GM21737 (cell line): ENCODE measurements at regions not wholly inside any gene's neighbourhood (a gene's known extent, or its start where the extent isn't known, plus 50 kb on each side); places are given as distances from the start of the nearest gene placed in this dataset.

Source experiments
- ATAC-seq: cut with Tn5 transposase; IDR thresholded peaks from one replicate; pipeline ENCODE4 v1.9.1; 2021; ENCODE audit warnings: mild to moderate bottlenecking, moderate library complexity; ENCODE audit not compliant: unreplicated experiment

DNA sequence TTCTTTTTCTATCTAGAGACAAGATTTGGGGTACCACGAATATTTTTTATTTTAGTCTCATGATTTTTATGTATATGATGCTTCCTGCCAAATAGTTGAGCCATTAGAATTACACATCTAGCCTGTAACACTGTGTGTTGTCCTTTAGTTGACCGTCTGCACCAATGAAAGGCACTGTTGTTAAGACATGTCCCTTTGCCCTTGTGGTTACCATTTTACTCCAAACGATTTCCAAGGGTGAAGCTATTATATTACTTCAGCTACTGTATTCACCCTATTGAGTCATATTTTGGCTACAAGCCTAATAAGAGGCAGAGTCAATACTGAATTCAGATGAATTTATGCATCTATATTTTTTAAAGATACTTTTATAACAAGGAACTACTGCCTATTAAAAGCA is 207.6 kb downstream of the CETN3 start:
- ATAC-seq: no peak

- ATAC-seq: no peak
These were observed 216.3 kb downstream of the CETN3 start for GRCh38 chr5:90193185-90193822.

GRCh38 chr5:90191352-90192045 is 218.1 kb downstream of the CETN3 start:
- no peak for ATAC-seq

DNA sequence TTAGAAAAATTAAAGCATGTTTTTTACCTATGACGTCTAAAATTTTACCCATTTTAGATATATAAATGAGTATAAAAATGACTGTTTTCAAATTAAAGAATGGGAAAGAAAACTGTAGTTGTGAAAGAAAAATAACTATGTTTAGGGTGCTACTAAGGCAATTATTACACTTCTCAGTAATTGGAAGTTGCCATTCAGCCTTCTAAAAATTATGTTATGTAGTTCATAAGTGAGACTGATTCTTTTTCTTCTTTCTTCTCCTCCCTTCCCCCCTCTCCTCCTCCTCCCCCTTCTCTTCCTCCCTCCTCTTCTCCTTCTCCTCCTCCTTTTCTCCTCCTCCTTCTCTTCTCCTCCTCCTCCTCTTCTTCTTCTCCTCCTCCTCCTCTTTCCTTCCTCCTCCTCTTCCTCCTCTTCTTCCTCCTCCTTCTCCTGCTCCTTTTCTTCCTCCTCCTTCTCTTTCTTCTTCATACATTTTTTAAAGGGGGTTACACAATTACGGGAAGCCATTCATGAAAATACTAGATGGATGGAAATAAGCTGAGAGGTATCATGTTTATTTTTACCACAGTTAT is 223.6 kb downstream of the CETN3 start:
- no peak for ATAC-seq

DNA sequence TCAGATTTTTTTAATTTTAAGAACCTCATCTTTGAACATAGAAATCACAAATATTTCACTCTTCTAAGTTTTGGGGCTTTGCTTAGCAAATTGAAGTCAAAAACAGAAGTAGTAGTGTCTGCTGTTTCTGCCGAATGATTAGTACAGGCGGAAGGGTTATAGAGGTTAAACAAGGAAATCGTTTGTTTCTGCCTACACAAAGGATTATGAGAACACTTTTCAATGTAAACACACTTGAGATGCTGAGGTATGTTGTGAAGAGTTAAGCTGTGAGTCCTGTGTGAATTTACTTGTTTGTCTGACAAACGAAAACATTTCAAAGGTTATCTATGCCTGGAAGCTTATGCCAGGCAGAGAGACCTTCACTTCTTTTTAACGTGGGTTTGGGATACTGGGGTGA is 224.8 kb downstream of the CETN3 start:
- ATAC-seq: no peak

- ATAC-seq: no peak
These were observed 226.8 kb downstream of the CETN3 start for GRCh38 chr5:90182726-90183125.

GRCh38 chr5:90174236-90174635 is 235.3 kb downstream of the CETN3 start:
- no peak for ATAC-seq

GRCh38 chr5:90173299-90174030 is 236.1 kb downstream of the CETN3 start:
- ATAC-seq: no peak

- ATAC-seq: no peak
These were observed 238.1 kb downstream of the CETN3 start for GRCh38 chr5:90171466-90171865.

- no peak for ATAC-seq
These were observed 239.3 kb downstream of the CETN3 start for GRCh38 chr5:90170261-90170660.

GRCh38 chr5:90169078-90169477 is 240.5 kb downstream of the CETN3 start:
- no peak for ATAC-seq

- ATAC-seq: no peak
These were observed 241.2 kb downstream of the CETN3 start for GRCh38 chr5:90168399-90168798.

DNA sequence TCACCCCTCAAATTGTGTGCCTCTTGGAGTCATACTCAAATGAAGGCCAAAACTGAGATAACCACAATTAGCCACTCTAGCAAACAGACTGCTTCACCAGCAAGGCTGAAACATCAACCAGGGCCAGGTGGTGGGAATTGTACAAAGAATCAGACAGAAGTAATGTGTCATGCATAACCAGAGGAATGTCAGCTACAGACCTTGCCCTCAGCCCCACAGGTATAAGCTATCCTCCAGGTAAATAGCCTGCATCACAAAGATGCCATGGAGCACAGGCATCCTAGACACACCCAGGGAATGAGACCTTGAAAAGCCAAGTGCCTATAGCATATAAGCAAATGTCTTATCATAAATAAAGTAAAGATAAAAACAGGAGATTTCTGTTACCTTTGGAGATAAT is 242.7 kb downstream of the CETN3 start:
- no peak for ATAC-seq

GRCh38 chr5:90162324-90162723 is 247.2 kb downstream of the CETN3 start:
- no peak for ATAC-seq

GRCh38 chr5:90161414-90161813 is 248.1 kb downstream of the CETN3 start:
- no peak for ATAC-seq

DNA sequence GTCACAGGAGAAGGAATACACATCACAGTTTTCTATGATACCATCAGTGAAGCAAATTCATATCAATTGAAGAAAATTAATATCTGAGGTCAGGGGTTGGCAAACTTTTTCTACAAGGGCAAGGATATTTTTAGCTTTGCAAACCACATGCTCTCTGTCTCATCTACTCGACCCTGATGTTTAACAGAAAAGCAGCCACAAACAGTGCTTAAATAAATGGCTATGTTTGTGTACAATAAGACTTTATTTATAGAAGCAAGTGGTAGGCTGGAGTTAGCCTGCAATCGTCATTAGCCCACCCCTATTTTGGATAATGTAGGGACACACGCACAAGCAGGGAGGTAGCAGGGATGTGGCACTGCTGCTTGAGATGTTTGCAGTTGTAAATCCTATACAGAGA is 251.4 kb downstream of the CETN3 start:
- ATAC-seq: no peak

GRCh38 chr5:90153031-90153430 is 256.5 kb downstream of the CETN3 start:
- ATAC-seq: no peak

DNA sequence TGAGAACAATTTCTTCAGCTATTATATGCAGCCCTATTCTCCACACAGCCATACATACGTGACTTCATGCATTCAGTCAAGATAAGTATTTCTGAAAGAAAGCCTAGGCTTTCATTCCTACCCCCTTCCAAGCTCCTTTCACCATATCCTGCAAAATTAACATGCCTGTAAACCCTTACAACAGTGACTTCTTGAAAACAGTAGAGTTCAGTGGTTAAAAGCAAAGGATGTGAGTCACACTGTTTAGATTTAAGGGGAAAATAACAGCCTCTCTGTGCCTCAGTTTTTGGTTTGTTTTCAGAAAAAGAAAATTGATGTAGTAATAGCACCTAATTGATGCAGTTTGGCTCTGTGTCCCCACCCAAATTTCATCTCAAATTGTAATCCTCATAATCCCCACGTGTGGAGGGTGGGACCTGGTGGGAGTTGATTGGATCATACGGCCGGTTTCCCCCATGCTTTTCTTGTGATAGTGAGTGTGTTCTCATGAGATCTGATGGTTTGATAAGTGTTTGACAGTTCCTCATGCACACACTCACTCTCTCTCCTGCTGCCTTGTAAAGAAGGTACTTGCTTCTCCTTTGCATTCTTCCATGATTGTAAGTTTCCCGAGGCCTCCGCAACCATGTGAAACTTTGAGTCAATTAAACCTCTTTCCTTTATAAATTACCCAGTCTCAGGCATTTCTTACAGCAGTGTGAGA is 264.8 kb downstream of the CETN3 start:
- no peak for ATAC-seq

DNA sequence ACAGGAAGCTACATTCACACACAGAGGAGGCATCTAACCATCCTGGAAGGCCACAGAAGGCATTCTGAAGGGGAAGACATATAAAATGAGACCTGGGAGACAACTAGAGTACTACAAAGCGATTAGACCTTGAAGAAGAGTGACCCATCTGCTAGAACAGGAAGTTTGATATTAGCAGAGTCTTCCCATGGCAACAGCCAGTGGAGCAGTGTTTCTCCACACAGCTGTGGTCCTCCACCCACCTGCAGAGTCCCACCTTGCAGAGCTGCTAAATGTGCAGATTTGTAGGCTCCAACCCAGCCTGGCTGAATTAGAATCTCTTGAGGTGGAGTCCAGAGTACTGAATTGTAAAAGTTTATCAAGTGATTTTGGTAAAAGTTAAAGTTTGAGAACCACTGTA is 267.0 kb downstream of the CETN3 start:
- ATAC-seq: no peak

GRCh38 chr5:90141984-90142383 is 267.6 kb downstream of the CETN3 start:
- no peak for ATAC-seq

GRCh38 chr5:90136952-90137528 is 272.5 kb downstream of the CETN3 start:
- ATAC-seq: no peak
